A673 (cell line): ENCODE measurements at regions not wholly inside any gene's neighbourhood (a gene's known extent, or its start where the extent isn't known, plus 50 kb on each side); places are given as distances from the start of the nearest gene placed in this dataset.

Experiments
- BruUV-seq: library from RNA; stranded (reverse); fragments of 400-500 nt; replicated peaks from 2 replicates; lab custom pipeline; 2021; lab: Mats Ljungman, UMichigan
- CTCF ChIA-PET: fragments of 300-600 bp; sonication (Branson Sonifier 250); formaldehyde crosslinking; loops from one replicate; lab custom pipeline; 2022; ENCODE audit warnings: antibody characterized with exemption; lab: Charles Lee
- POLR2A ChIA-PET: fragments of 300-600 bp; sonication (Branson Sonifier 250); formaldehyde crosslinking; loops from one replicate; lab custom pipeline; 2022; ENCODE audit warnings: antibody characterized with exemption; ENCODE audit not compliant: low non-redundant PET; lab: Charles Lee
- DNase-seq: peaks from one replicate; pipeline ENCODE4 v3.0.0-alpha.2; 2015; ENCODE audit warnings: low spot score
- H3K27ac ChIP-seq: fragments of 200-600 bp; sonication (generic); 2 replicates; pipeline ENCODE4 v1.5.1; 2016; ENCODE audit warnings: mixed run types, low read depth, mild to moderate bottlenecking, mixed read lengths, antibody characterized with exemption, low read length; ENCODE audit not compliant: poor library complexity, severe bottlenecking
- H3K27me3 ChIP-seq: fragments of 200-600 bp; sonication (generic); replicated peaks from 2 replicates; pipeline ENCODE4 v1.6.1; 2017; ENCODE audit warnings: mixed run types, low read depth, mild to moderate bottlenecking, mixed read lengths, antibody characterized with exemption, low read length; ENCODE audit not compliant: insufficient read depth, poor library complexity
- H3K36me3 ChIP-seq: fragments of 200-600 bp; sonication (generic); 2 replicates; pipeline ENCODE4 v1.6.1; 2016; ENCODE audit warnings: mixed run types, mild to moderate bottlenecking, mixed read lengths, antibody characterized with exemption, low read length; ENCODE audit not compliant: insufficient read depth, poor library complexity, severe bottlenecking
- H3K4me1 ChIP-seq: fragments of 200-600 bp; sonication (generic); 2 replicates; pipeline ENCODE4 v1.6.1; 2017; ENCODE audit warnings: mixed run types, mild to moderate bottlenecking, mixed read lengths, antibody characterized with exemption, low read length; ENCODE audit not compliant: insufficient read depth, poor library complexity, severe bottlenecking
- H3K4me3 ChIP-seq: fragments of 200-600 bp; sonication (generic); 2 replicates; pipeline ENCODE4 v1.5.1; 2016; ENCODE audit warnings: low read depth, mixed run types, mild to moderate bottlenecking, mixed read lengths, low read length; ENCODE audit not compliant: poor library complexity, severe bottlenecking
- H3K9me3 ChIP-seq: fragments of 200-600 bp; sonication (generic); 2 replicates; pipeline ENCODE4 v1.6.1; 2016; ENCODE audit warnings: mixed run types, low read depth, mild to moderate bottlenecking, mixed read lengths, antibody characterized with exemption, low read length; ENCODE audit not compliant: poor library complexity, severe bottlenecking
- EZH2 ChIP-seq: fragments of 200-600 bp; sonication (generic); IDR thresholded peaks from 2 replicates; pipeline ENCODE4 v1.6.1; 2017; ENCODE audit warnings: borderline replicate concordance, low read depth, mild to moderate bottlenecking, mixed read lengths, antibody characterized with exemption, low read length; ENCODE audit not compliant: poor library complexity, severe bottlenecking
- intact Hi-C: fragments of 100-400 bp; cut with micrococcal nuclease; formaldehyde crosslinking; loops from one replicate; pipeline ENCODE4 v1.10.0; 2022; ENCODE audit not compliant: unreplicated experiment
- TF ChIP-seq, protein P1 (sequence below): fragments of 300-800, 200-600 bp; sonication (generic); conservative IDR thresholded peaks from 2 replicates; pipeline ENCODE4 v1.5.1; 2017; ENCODE audit warnings: low read depth, mild to moderate bottlenecking, antibody characterized with exemption, low read length, moderate library complexity, mixed read lengths

DNA sequence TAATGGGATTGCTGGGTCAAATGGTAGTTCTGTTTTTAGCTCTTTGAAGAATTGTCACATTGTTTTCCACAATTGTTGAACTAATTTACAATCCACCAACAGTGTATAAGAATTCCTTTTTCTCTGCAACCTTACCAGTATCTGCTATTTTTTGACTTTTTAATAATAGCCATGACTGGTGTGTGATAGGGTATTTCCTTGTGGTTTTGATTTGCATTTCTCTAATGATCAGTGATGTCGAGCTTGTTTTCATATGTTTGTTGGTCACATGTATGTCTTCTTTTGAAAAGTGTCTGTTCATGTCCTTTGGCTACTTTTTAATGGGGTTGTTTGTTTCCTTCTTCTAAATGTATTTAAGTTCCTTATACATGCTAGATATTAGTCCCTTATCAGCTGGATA is 322.3 kb downstream of the CDH2 start:
- BruUV-seq: no TSS peak
- TF ChIP-seq, protein P1, sequence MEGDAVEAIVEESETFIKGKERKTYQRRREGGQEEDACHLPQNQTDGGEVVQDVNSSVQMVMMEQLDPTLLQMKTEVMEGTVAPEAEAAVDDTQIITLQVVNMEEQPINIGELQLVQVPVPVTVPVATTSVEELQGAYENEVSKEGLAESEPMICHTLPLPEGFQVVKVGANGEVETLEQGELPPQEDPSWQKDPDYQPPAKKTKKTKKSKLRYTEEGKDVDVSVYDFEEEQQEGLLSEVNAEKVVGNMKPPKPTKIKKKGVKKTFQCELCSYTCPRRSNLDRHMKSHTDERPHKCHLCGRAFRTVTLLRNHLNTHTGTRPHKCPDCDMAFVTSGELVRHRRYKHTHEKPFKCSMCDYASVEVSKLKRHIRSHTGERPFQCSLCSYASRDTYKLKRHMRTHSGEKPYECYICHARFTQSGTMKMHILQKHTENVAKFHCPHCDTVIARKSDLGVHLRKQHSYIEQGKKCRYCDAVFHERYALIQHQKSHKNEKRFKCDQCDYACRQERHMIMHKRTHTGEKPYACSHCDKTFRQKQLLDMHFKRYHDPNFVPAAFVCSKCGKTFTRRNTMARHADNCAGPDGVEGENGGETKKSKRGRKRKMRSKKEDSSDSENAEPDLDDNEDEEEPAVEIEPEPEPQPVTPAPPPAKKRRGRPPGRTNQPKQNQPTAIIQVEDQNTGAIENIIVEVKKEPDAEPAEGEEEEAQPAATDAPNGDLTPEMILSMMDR: no peak
- no peak for TF ChIP-seq EZH2
- H3K27me3 ChIP-seq: no peaks in the 10 kb centered on the region
- no peak overlapping the region for H3K27ac ChIP-seq
- H3K4me1 ChIP-seq: no peaks in the 10 kb centered on the region
- intact Hi-C loops: no loop called here
- H3K36me3 ChIP-seq: no peaks in the 10 kb centered on the region
- H3K4me3 ChIP-seq: no peak overlapping the region
- no peaks in the 10 kb centered on the region for H3K9me3 ChIP-seq
- ChIA-PET CTCF (no interaction called here), POLR2A (no interaction called here)
- DNase-seq: no peak

DNA sequence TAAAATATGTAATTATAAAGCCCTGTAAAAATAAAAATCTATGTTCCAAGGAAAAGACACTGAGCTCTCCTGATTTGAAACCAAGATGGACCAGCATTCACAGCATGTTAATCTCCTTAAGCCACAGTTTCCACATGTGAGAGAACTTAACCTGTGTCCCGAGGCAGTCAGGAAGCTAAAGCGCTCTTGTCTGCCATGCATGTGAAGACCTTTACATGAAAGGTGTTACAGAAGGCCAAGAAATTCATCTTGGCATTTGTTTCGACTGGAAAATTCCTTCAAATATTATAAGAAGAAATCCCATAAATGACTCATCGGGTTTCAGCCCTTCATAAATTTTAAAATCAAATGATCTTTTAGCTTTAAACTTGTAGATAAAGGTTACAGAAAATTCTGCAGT is 328.6 kb downstream of the CDH2 start:
- ChIA-PET POLR2A (no interaction called here), CTCF (no interaction called here)
- no peaks in the 10 kb centered on the region for H3K27me3 ChIP-seq
- no peaks in the 10 kb centered on the region for H3K4me1 ChIP-seq
- no peak for DNase-seq
- no peak overlapping the region for H3K4me3 ChIP-seq
- no peaks in the 10 kb centered on the region for H3K36me3 ChIP-seq
- BruUV-seq: no TSS peak
- no peaks in the 10 kb centered on the region for H3K9me3 ChIP-seq
- TF ChIP-seq EZH2: no peak
- TF ChIP-seq, protein P1: no peak
- H3K27ac ChIP-seq: no peak overlapping the region
- intact Hi-C loops: no loop called here

DNA sequence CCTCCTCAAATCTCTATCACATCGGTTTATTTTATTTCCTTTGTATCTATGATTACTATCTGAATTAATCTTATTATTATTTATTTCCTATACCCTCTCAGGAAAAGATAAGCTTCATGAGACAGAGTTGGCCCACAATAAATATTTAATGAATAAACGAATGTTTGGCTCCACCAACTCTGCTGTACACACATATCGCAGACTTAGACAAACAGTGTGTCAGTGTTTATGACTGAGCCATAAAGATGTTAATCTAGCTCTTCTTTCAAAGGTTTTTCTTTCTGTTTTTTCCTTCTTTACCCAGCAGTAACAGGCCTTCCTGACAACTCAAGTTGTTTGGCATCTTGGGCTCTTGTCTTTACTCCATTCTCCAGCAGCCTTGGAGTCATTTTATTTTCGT is 329.5 kb downstream of the CDH2 start:
- TF ChIP-seq EZH2: no peak
- TF ChIP-seq, protein P1: no peak
- POLR2A ChIA-PET: no interaction called here
- no TSS peak for BruUV-seq
- Histone ChIP-seq H3K27ac (no peak overlapping the region), H3K4me3 (no peak overlapping the region), H3K27me3 (no peaks in the 10 kb centered on the region), H3K36me3 (no peaks in the 10 kb centered on the region), H3K4me1 (no peaks in the 10 kb centered on the region), H3K9me3 (no peaks in the 10 kb centered on the region)
- CTCF ChIA-PET: no interaction called here
- intact Hi-C loops: no loop called here
- no peak for DNase-seq
